GM21619 (cell line): ENCODE measurements at regions not wholly inside any gene's neighbourhood (a gene's known extent, or its start where the extent isn't known, plus 50 kb on each side); places are given as distances from the start of the nearest gene placed in this dataset.
"Not testable (repeated sequence)": the region's sequence is repeated elsewhere in the genome, so short reads cannot be mapped to it uniquely, and the experiment has no call there.

Experiments used
- ATAC-seq: cut with Tn5 transposase; IDR thresholded peaks from one replicate; pipeline ENCODE4 v1.9.1; 2021; ENCODE audit not compliant: unreplicated experiment

DNA sequence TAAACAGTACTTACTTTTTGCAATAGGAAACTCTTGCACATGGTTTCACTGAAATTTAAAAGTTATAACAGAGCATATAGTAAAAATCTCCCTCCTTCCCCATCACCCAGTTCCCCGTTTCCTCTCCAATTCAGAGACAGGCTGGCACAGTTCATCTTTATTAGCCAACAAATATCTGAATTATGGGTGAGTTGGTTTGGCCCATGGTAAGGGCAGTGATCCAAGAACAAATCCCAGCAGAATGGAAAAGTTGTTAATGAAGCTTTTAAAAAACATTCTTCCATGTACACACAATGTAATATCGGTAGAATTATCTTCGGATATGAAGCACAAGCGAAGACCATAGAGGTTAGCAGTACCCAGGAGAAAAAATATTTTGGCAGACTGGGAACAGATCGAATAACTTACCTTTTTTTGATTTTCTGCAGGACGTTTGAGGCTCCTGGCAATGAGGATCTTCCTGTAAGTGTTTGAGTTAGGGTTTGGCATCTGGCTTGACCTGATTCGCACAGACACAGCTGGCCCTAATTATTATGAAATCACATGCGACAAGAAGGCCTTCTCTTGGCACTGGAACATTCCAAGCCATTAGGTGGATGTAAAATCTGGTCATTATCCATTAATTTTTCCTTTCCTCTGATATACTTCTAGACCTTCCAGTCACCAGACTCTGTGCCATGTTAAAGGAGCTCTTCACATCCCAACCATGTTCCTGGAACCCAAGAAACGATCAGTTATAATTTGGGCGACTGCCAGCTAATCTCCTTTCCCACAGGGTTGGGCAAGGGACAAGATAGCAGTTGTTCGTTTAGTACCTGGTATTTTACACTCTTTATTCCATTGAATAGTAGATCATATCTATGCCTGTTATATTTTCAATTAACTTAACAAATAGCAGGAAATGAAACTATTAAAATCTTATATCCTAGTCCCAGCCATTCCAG, 139.4 kb upstream of the TSC22D1 start:
- no peak for ATAC-seq

DNA sequence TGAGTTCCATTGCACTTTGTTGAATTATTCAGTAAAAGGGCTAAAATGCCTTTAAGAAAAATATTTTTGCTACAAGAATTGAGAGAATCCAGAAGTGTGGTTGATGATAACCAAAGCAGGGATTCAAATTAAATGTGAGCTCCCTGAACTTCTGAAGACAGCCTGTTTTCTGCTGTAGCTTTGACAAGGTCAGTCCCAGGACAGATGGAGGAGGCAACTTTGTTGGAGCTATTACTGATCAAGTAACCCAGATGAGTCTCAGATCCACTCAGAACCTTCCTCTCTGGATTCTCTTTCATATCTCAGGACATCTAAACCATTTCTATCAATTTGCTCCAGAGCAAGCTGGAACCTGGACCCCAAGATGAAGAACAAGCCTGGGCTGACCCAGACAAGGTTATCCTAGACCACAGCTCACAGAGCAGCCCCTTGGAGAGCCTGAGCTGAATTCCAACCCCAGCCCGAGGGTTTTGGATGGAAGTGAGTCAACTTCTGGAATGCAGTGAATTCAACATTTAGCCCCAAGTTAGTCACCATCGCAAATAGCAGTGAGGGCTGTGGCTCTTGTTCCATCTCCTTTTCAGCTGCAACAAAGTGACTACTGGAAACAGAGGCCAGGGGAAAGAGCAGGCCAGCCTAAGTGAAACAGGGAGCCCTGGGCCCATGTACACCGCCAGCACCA, 137.8 kb upstream of the TSC22D1 start:
- ATAC-seq, result no peak

GRCh38 chr13:44711706-44712105, 135.6 kb upstream of the TSC22D1 start:
- ATAC-seq, result no peak

DNA sequence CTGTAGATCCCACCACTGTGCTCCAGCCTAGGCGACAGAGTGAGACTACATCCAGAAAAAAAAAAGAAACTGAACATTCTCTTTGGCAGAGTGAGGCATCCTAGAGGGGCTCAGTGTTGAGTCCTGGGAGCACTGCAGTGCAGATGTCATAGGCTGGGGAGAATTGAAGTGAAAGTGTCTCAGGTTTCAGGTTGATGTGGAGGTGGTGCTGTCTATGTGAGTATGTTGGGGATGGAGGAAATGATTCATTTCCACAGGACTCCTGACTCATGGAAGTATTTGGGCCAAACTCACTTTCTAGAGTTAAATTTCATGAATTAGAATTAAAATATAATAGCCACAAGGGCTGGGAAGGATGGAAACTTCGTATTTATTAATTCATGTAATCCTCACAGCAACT, 134.4 kb upstream of the TSC22D1 start:
- ATAC-seq, result peak; percentile 80

GRCh38 chr13:44704811-44705210, 128.7 kb upstream of the TSC22D1 start:
- ATAC-seq, result not testable (repeated sequence)

DNA sequence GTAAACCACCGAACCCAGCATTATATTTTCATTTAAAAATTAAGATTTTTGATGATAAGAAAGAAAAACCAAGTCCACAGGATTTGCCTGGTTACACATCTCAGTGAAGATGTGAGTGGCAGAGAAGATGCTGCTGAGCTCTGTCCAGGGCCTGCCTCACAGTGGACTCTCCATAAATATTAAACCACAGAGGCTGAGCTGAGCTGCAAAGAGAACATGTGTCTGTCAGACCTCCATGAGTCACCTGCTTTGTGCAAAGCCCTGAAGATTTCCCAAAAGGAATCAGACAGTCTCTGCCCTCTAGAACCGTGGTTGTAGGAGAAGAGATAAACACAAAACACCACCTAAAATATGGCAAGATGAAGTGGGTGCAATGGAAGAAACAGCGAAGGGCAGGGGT, 127.2 kb upstream of the TSC22D1 start:
- no peak for ATAC-seq

DNA sequence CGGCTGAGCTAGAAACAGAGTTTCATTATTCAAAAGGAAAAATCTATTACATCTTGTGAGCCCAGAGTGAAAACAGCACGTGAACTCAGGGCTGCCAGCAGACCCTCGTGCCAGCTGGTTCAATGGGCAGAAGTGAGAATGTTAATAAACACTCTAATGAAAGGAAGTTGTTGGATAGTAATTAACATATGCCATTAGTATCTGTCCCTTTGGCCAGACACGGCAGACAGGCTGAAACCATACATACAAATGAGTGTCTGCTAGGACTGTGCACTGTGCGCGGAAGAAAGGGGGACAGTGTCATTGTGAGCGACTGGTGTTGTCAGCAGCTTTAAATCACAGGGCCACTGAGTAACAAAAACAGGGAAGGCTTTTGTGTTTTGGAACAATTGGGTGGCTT, 121.9 kb upstream of the TSC22D1 start:
- ATAC-seq, result no peak

DNA sequence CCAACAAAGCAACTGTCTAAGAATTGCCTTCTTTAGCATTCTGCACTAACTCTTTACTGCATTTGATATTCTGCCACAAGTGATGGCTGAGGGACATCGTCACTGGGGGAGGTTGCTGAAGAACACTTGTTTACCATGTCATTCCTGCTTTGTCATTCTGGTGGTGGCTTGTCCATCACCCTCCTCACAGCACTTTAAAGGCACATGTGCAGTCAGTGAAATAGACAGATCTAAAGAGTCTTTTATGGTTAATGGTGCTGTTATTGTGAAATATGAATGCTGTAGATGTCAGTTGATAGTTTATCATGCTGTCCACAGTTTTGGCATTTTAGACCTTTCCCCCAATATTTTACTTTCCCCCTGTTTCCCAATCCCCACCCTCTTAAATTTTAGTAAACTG, 120.9 kb upstream of the TSC22D1 start:
- no peak for ATAC-seq

GRCh38 chr13:44695520-44695919, 119.4 kb upstream of the TSC22D1 start:
- no peak for ATAC-seq

- no peak for ATAC-seq
Observed at GRCh38 chr13:44694842-44695241, 118.7 kb upstream of the TSC22D1 start.

GRCh38 chr13:44694291-44694690, 118.2 kb upstream of the TSC22D1 start:
- ATAC-seq, result no peak

GRCh38 chr13:44693156-44693764, 117.1 kb upstream of the TSC22D1 start:
- ATAC-seq, result no peak

- ATAC-seq, result no peak
Observed at GRCh38 chr13:44692173-44692713, 116.1 kb upstream of the TSC22D1 start.

GRCh38 chr13:44690376-44690775, 114.2 kb upstream of the TSC22D1 start:
- ATAC-seq, result no peak

DNA sequence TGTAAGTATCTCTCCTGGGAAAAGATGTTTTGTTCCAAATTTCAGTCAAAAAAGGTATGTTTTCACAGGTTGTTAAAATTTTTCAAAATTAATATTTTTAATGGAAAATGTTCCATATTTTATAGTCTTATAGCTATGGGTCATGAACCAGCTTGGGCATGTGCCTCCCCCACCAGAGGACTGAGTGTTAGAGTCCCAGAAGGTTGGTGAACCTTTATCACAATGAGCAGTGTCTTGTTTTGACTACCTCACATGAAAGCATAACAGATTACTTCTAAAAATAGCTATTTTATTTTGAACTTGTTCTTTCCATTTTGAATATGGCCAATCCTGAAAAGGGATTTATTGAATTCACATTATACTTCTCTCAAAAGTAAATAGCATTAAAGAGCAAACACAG, 112.5 kb upstream of the TSC22D1 start:
- no peak for ATAC-seq

DNA sequence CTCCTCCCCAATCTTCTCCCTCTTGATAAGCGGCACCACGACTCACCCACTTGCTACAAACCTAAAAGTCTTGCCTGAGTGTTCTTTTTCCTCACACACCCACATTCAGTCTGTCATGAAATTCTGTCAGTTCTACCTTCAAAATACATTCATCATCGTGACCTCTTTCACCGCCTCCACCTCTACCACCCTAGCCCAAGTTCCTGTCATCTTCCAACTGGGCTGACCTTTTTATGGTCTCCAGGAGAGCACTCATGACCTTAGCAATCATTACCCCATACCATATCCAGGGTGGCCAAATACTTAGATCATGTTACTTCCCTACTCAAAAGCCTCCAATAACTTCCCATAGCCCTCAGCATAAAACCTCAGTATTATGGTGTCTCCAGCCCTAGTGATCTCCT, 110.4 kb upstream of the TSC22D1 start:
- no peak for ATAC-seq

GRCh38 chr13:44685641-44686040, 109.5 kb upstream of the TSC22D1 start:
- no peak for ATAC-seq

DNA sequence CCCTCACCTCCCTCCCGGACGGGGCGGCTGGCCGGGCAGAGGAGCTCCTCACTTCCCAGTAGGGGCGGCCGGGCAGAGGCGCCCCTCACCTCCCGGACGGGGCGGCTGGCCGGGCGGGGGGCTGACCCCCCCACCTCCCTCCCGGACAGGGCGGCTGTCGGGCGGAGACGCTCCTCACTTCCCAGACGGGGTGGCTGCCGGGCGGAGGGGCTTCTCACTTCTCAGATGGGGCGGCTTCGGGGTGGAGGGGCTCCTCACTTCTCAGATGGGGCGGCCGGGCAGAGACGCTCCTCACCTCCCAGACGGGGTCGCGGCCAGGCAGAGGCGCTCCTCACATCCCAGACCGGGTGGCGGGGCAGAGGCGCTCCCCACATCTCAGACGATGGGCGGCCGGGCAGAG, 106.3 kb upstream of the TSC22D1 start:
- ATAC-seq, result not testable (repeated sequence)

DNA sequence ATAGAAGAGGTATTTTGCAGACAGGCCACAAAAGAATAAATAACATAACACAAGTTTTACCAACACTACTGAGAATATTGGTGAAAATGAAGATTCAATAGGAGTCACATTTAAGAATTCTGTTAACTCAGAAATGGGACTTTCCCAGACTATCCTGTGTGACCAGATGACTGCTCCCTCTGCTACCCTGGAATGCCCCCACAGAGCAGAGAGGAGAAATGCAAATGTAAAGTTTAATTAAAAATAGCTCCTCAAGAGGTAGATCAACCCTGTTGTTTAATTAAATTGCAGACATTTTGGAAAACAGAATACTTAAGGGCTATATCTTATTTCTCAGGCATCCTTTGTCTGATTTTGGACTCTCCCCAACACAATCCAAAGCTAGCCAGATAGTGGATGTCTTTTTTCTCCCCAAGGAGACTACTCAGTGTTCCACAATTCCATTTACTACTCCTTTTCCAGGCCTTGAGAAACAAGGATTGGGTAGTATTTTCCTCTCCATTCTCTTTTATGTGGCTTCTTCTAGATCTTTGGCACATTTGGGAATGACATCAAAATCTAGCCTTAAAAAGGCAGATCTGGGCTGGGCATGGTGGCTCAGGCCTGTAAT, 104.7 kb upstream of the TSC22D1 start:
- no peak for ATAC-seq

- ATAC-seq, result no peak
Observed at GRCh38 chr13:44679597-44679996, 103.5 kb upstream of the TSC22D1 start.

DNA sequence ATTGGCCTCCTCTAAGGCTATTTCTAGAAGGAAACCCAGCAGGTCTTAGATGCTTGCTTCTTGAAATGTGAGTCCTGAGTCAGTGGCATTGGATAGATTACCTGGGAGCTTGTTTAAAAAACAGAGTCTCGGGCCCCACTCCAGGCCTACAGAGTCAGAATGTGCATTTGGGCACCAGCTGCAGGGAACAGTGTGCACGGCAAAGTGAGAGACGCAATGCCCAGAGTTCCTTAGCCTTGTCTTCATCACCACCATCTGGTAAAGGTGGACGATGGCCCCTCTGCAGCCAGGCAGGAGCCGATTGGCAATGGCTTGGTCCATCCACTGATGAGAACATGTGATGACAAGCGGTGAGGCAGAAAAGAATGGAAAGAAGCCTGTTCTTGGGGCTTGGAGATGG, 102.1 kb upstream of the TSC22D1 start:
- no peak for ATAC-seq
